DMS53 (cell line): ENCODE measurements at regions not wholly inside any gene's neighbourhood (a gene's known extent, or its start where the extent isn't known, plus 50 kb on each side); places are given as distances from the start of the nearest gene placed in this dataset.

Experiments used
- DNase-seq: peaks from one replicate; lab custom pipeline; 2025; lab: John Stamatoyannopoulos, UW

GRCh38 chr3:109532257-109533216, 195.2 kb upstream of the DPPA4 start:
- peak; percentile 75 for DNase-seq

GRCh38 chr3:109545746-109546145, 208.4 kb upstream of the DPPA4 start:
- no peak for DNase-seq

- DNase-seq = peak; percentile 82
Measured at GRCh38 chr3:109548192-109548938, 211.0 kb upstream of the DPPA4 start.

GRCh38 chr3:109553591-109554371, 216.4 kb upstream of the DPPA4 start:
- no peak for DNase-seq

GRCh38 chr3:109559389-109559788, 222.0 kb upstream of the DPPA4 start:
- DNase-seq = peak; percentile 37

- DNase-seq = no peak
Measured at GRCh38 chr3:109563149-109563548, 225.8 kb upstream of the DPPA4 start.

GRCh38 chr3:109569135-109569846, 231.9 kb upstream of the DPPA4 start:
- DNase-seq = no peak

- no peak for DNase-seq
Measured at GRCh38 chr3:109570408-109570807, 233.1 kb upstream of the DPPA4 start.

GRCh38 chr3:109572301-109572700, 235.0 kb upstream of the DPPA4 start:
- no peak for DNase-seq

- no peak for DNase-seq
Measured at GRCh38 chr3:109596991-109597390, 259.6 kb upstream of the DPPA4 start.

- no peak for DNase-seq
Measured at GRCh38 chr3:109597444-109597843, 260.1 kb upstream of the DPPA4 start.

- no peak for DNase-seq
Measured at GRCh38 chr3:109607897-109608296, 270.6 kb upstream of the DPPA4 start.

GRCh38 chr3:109608574-109608973, 271.2 kb upstream of the DPPA4 start:
- DNase-seq = no peak

- no peak for DNase-seq
Measured at GRCh38 chr3:109618766-109619378, 281.5 kb upstream of the DPPA4 start.

- DNase-seq = no peak
Measured at GRCh38 chr3:109631897-109632296, 294.6 kb upstream of the DPPA4 start.

GRCh38 chr3:109640146-109640652, 302.9 kb upstream of the DPPA4 start:
- no peak for DNase-seq

GRCh38 chr3:109642025-109642424, 304.7 kb upstream of the DPPA4 start:
- no peak for DNase-seq

- peak; percentile 44 for DNase-seq
Measured at GRCh38 chr3:109643590-109643989, 306.2 kb upstream of the DPPA4 start.

GRCh38 chr3:109644332-109644731, 307.0 kb upstream of the DPPA4 start:
- no peak for DNase-seq

- DNase-seq = no peak
Measured at GRCh38 chr3:109644746-109645145, 307.4 kb upstream of the DPPA4 start.

GRCh38 chr3:109648027-109648426, 310.7 kb upstream of the DPPA4 start:
- DNase-seq = no peak
